Right lobe of liver (tissue), 6 donors: ENCODE measurements at regions not wholly inside any gene's neighbourhood (a gene's known extent, or its start where the extent isn't known, plus 50 kb on each side); places are given as distances from the start of the nearest gene placed in this dataset.

Experiments
- ATAC-seq, 4 donors: fragments of 200-7000 bp; cut with Tn5 transposase; one replicate each; pipeline ENCODE4 v1.9.1; 2020; ENCODE audit warnings: mild to moderate bottlenecking in 4 of 4, moderate library complexity in 4 of 4
- DNase-seq, 3 donors: peaks; one replicate each; pipeline ENCODE4 v3.0.0-alpha.2; 2020
- H3K27ac ChIP-seq, 3 donors: fragments of 200-600 bp; one replicate each; pipeline ENCODE4 v1.8.0; 2022
- H3K27me3 ChIP-seq, 2 donors: fragments of 200-600 bp; one replicate each; pipeline ENCODE4 v1.8.0; 2022
- H3K36me3 ChIP-seq, 4 donors: fragments of 200-600 bp; sonication (generic) in 1 of 4; one replicate each; pipeline versions ENCODE4 v1.5.1 to v1.8.0; 2017 to 2022; ENCODE audit warnings: control low read depth in 1 of 4
- H3K4me1 ChIP-seq, 4 donors: fragments of 200-600 bp; sonication (generic) in 1 of 4; one replicate each; pipeline versions ENCODE4 v1.5.1 to v1.8.0; 2017 to 2022; ENCODE audit warnings: control low read depth in 1 of 4
- H3K4me3 ChIP-seq, 3 donors: fragments of 200-600 bp; one replicate each; pipeline ENCODE4 v1.8.0; 2022
- H3K9me3 ChIP-seq, 4 donors: fragments of 200-600 bp; sonication (generic) in 1 of 4; one replicate each; pipeline versions ENCODE4 v1.5.1 to v1.8.0; 2017 to 2022; ENCODE audit warnings: control low read depth in 1 of 4
- POLR2A ChIP-seq: fragments of 450-650 bp; IDR thresholded peaks from one replicate; pipeline ENCODE4 v1.6.1; 2017; ENCODE audit warnings: antibody characterized with exemption, mild to moderate bottlenecking
- WGBS: methylation state at CpG from one replicate; pipeline ENCODE4 v1.1.6; 2018; ENCODE audit warnings: low coverage, low lambda C conversion rate; ENCODE audit not compliant: insufficient coverage; ENCODE audit errors: missing lambda C conversion rate; 5-methylcytosine and 5-hydroxymethylcytosine counted together
- intact Hi-C, 2 donors: fragments of 100-400 bp; cut with DNase I; formaldehyde crosslinking; loops; one replicate each; pipeline versions ENCODE4 v1.11.2 to v1.14.1; 2022
- TF ChIP-seq, protein P1 (sequence below), 4 donors: fragments of 200-600 bp in 3 of 4; fragments of 450-650 bp in 1 of 4; IDR thresholded peaks; one replicate each; pipeline versions ENCODE4 v1.5.1 to v1.8.0; 2016 to 2022; ENCODE audit warnings: antibody characterized with exemption in 4 of 4, mild to moderate bottlenecking in 2 of 4
- donor health status: DM: no; HTN: yes; CAD: no.
- donor health status: DM: no; HTN: no; CAD: no.
- donor health status: DM: no; HTN: no; CAD: no.
- donor health status: DM: no; HTN: yes; CAD: no.
- donor health status: DM: no; HTN: yes; CAD: no.

GRCh38 chr5:33037076-33037475 lies 326.0 kb downstream of the NPR3 start:
- no peak for DNase-seq
- H3K27ac ChIP-seq, result no peak overlapping the region
- no peaks in the 10 kb centered on the region for H3K4me1 ChIP-seq
- no peaks in the 10 kb centered on the region for H3K27me3 ChIP-seq
- H3K36me3 ChIP-seq, result no peaks in the 10 kb centered on the region
- intact Hi-C loops, result no loop called here
- no peak for ATAC-seq
- H3K4me3 ChIP-seq, result no peak overlapping the region
- TF ChIP-seq POLR2A, result no peak
- TF ChIP-seq, protein P1, sequence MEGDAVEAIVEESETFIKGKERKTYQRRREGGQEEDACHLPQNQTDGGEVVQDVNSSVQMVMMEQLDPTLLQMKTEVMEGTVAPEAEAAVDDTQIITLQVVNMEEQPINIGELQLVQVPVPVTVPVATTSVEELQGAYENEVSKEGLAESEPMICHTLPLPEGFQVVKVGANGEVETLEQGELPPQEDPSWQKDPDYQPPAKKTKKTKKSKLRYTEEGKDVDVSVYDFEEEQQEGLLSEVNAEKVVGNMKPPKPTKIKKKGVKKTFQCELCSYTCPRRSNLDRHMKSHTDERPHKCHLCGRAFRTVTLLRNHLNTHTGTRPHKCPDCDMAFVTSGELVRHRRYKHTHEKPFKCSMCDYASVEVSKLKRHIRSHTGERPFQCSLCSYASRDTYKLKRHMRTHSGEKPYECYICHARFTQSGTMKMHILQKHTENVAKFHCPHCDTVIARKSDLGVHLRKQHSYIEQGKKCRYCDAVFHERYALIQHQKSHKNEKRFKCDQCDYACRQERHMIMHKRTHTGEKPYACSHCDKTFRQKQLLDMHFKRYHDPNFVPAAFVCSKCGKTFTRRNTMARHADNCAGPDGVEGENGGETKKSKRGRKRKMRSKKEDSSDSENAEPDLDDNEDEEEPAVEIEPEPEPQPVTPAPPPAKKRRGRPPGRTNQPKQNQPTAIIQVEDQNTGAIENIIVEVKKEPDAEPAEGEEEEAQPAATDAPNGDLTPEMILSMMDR (IDR thresholded peaks at IDR 0.05), result no peak
- peaks cover 0 to 5% (median 0%) of the 10 kb centered on the region in 4 donors for H3K9me3 ChIP-seq
- 40% methylated on average over 1 of the region's 1 CpG for WGBS

DNA sequence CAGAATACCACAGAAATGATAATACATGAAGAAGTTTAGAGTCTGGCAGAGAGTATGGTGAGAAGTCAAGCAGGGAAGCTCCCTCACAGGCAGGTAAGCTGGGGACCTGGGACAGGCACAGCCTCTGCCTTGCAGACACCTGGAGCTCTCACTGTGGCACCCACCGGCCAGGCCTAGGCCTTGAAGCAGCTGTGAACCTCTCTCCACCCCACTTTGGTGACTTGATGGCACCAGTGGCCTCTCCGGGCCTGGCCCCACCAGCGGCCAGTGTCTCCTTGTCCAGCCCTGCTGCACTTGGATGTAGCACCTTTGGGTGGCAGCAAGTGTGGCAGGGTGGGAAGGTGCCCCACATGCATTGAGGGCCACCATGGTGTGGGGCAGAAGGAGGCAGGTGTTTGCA lies 330.5 kb downstream of the NPR3 start:
- Histone ChIP-seq H3K27me3 (no peaks in the 10 kb centered on the region), H3K4me1 (no peaks in the 10 kb centered on the region), H3K36me3 (no peaks in the 10 kb centered on the region), H3K4me3 (no peak overlapping the region), H3K9me3 (peaks cover 0 to 5% (median 0%) of the 10 kb centered on the region in 4 donors), H3K27ac (no peak overlapping the region)
- intact Hi-C loops, result no loop called here
- ATAC-seq (no peak), DNase-seq (no peak)
- no CpG with 5 or more reads among the region's 3 CpGs for WGBS
- no peak for TF ChIP-seq POLR2A
- TF ChIP-seq, protein P1 (IDR thresholded peaks at IDR 0.05), result no peak

- TF ChIP-seq, protein P1 (IDR thresholded peaks at IDR 0.05), result no peak
- TF ChIP-seq POLR2A, result no peak
- H3K4me3 ChIP-seq, result no peak overlapping the region
- H3K27ac ChIP-seq, result no peak overlapping the region
- no peaks in the 10 kb centered on the region for H3K4me1 ChIP-seq
- H3K9me3 ChIP-seq, result peaks cover 0 to 5% (median 0%) of the 10 kb centered on the region in 4 donors
- WGBS, result 84% methylated on average over 1 of the region's 1 CpG
- DNase-seq (no peak), ATAC-seq (no peak)
- no peaks in the 10 kb centered on the region for H3K36me3 ChIP-seq
- no peaks in the 10 kb centered on the region for H3K27me3 ChIP-seq
- intact Hi-C loops, result no loop called here
Observed at GRCh38 chr5:33043343-33043997, 332.3 kb downstream of the NPR3 start.

- intact Hi-C loops, result no loop called here
- no peak overlapping the region for H3K4me3 ChIP-seq
- no peak overlapping the region for H3K27ac ChIP-seq
- 44% methylated on average over 2 of the region's 2 CpGs for WGBS
- no peak for ATAC-seq
- no peaks in the 10 kb centered on the region for H3K27me3 ChIP-seq
- DNase-seq, result no peak
- H3K9me3 ChIP-seq, result no peaks in the 10 kb centered on the region
- TF ChIP-seq, protein P1 (IDR thresholded peaks at IDR 0.05), result no peak
- TF ChIP-seq POLR2A, result no peak
- H3K4me1 ChIP-seq, result no peaks in the 10 kb centered on the region
- H3K36me3 ChIP-seq, result no peaks in the 10 kb centered on the region
Observed at GRCh38 chr5:33046091-33046490, 335.0 kb downstream of the NPR3 start.
